ENCODE measurements at regions not wholly inside any gene's neighbourhood (a gene's known extent, or its start where the extent isn't known, plus 50 kb on each side); places are given as distances from the start of the nearest gene placed in this dataset.

DNA sequence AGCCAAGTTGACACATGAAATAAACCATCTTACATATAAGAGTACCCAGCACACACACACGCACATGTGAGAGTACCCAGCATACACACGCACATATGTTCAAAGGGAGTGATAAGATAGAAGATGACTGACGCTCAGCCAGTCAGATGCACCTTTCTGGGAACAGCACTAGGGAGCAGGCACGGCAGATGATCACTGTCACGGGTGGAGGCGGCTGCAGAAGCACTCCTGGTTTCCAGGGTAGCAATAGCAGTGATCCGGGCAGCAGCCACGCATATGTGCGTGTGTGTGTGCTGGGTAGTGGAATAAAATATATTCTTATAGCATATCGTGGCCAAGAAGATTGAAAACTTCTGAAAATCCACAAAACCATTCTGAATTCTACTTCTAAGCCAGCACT is 85.8 kb upstream of the NAMPT start:
- H3K4me3 Mint-ChIP-seq (ENCODE audit: low read depth, unreplicated experiment): no peak overlapping the region
- peaks cover 9% of the 10 kb centered on the region for H3K4me1 Mint-ChIP-seq (ENCODE audit: low read depth, unreplicated experiment)
- H3K27me3 Mint-ChIP-seq (ENCODE audit: unreplicated experiment): no peaks in the 10 kb centered on the region
- TF ChIP-seq, protein P1, sequence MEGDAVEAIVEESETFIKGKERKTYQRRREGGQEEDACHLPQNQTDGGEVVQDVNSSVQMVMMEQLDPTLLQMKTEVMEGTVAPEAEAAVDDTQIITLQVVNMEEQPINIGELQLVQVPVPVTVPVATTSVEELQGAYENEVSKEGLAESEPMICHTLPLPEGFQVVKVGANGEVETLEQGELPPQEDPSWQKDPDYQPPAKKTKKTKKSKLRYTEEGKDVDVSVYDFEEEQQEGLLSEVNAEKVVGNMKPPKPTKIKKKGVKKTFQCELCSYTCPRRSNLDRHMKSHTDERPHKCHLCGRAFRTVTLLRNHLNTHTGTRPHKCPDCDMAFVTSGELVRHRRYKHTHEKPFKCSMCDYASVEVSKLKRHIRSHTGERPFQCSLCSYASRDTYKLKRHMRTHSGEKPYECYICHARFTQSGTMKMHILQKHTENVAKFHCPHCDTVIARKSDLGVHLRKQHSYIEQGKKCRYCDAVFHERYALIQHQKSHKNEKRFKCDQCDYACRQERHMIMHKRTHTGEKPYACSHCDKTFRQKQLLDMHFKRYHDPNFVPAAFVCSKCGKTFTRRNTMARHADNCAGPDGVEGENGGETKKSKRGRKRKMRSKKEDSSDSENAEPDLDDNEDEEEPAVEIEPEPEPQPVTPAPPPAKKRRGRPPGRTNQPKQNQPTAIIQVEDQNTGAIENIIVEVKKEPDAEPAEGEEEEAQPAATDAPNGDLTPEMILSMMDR (IDR thresholded peaks at IDR 0.05; ENCODE audit: unreplicated experiment): no peak
- H3K9me3 Mint-ChIP-seq (ENCODE audit: low read depth, unreplicated experiment): no peaks in the 10 kb centered on the region
- peaks cover 3% of the 10 kb centered on the region for H3K36me3 Mint-ChIP-seq (ENCODE audit: insufficient read depth, unreplicated experiment)
- DNase-seq: no peak
- H3K27ac Mint-ChIP-seq (ENCODE audit: unreplicated experiment): no peak overlapping the region
- intact Hi-C loops (cut with micrococcal nuclease; ENCODE audit: unreplicated experiment): no loop called here
- BruUV-seq (replicated peaks): no TSS peak
- CTCF ChIA-PET: no interaction called here

DNA sequence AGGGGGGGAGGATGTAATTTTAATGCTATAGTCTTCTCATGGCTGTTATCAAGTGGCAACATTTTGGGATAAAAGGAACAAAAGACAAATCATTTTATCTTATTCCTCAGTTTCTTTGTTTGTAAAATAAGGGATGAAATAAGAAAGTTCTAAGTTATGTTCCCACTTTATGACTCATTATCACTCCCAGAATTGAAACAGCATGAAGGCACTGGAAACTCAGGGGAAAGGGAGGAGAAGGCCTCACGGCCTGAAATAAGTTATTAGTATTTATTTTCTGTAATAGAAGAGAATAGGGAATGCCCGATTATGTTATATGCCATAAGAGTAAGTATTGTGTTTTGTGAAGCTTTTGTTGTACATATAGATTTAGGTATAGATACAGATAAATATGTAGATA is 85.0 kb upstream of the NAMPT start:
- H3K4me3 Mint-ChIP-seq (ENCODE audit: low read depth, unreplicated experiment): no peak overlapping the region
- peaks cover 10% of the 10 kb centered on the region for H3K36me3 Mint-ChIP-seq (ENCODE audit: insufficient read depth, unreplicated experiment)
- no TSS peak for BruUV-seq (replicated peaks)
- CTCF ChIA-PET: no interaction called here
- no peak for DNase-seq
- intact Hi-C loops (cut with micrococcal nuclease; ENCODE audit: unreplicated experiment): loop anchor here (5.0 kb wide), 1 partner anchor 47 kb away; no protein-coding TSS in a partner anchor
- H3K4me1 Mint-ChIP-seq (ENCODE audit: low read depth, unreplicated experiment): peaks cover 16% of the 10 kb centered on the region
- no peaks in the 10 kb centered on the region for H3K9me3 Mint-ChIP-seq (ENCODE audit: low read depth, unreplicated experiment)
- no peak overlapping the region for H3K27ac Mint-ChIP-seq (ENCODE audit: unreplicated experiment)
- TF ChIP-seq, protein P1 (IDR thresholded peaks at IDR 0.05; ENCODE audit: unreplicated experiment): no peak
- H3K27me3 Mint-ChIP-seq (ENCODE audit: unreplicated experiment): no peaks in the 10 kb centered on the region

DNA sequence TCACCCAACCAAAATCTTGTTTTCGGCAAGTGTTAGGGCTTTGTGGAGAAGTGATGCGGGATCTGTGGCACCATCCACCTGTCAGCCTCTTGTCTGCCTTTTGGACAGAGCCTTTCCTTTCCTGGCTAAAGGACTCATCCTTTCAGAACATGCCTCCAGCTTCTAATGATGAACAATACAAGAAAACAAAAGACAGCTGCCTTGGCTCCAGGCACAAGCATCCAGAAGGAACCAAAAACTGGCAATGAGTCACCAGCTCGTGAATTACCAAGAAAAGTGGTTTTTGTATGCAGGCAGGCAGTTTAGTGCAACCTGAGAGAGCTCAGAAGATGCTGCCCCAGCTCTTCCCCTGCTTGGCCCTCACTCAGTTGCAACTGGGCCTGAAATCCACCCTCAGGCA is 84.6 kb upstream of the NAMPT start:
- no peak for DNase-seq
- CTCF ChIA-PET: no interaction called here
- TF ChIP-seq, protein P1 (IDR thresholded peaks at IDR 0.05; ENCODE audit: unreplicated experiment): no peak
- intact Hi-C loops (cut with micrococcal nuclease; ENCODE audit: unreplicated experiment): loop anchor here (5.0 kb wide), 1 partner anchor 48 kb away; no protein-coding TSS in a partner anchor
- Mint-ChIP-seq H3K36me3 (ENCODE audit: insufficient read depth, unreplicated experiment) (peaks cover 10% of the 10 kb centered on the region), H3K9me3 (ENCODE audit: low read depth, unreplicated experiment) (no peaks in the 10 kb centered on the region), H3K27me3 (ENCODE audit: unreplicated experiment) (no peaks in the 10 kb centered on the region), H3K4me3 (ENCODE audit: low read depth, unreplicated experiment) (no peak overlapping the region), H3K4me1 (ENCODE audit: low read depth, unreplicated experiment) (peaks cover 21% of the 10 kb centered on the region), H3K27ac (ENCODE audit: unreplicated experiment) (no peak overlapping the region)
- BruUV-seq (replicated peaks): no TSS peak

DNA sequence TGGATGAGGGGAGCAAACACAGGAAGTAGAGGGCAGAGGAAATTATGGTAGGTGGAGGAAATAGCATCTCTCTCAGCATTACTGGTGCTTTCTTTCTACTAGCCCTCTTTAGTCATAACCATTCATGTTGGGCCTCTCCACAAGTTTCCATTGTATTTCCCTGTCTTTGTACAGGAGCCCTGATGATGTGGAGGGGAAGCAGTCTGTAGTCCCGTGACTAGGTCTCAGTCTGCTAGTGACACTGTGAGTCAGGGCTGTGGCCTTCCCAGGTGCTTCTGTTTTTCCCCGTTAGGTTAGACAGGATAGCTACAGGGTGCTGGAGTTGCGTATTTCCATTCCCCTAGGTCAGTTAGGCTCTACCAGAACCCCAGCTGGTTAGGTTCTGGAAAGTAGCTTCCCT is 82.9 kb upstream of the NAMPT start:
- intact Hi-C loops (cut with micrococcal nuclease; ENCODE audit: unreplicated experiment): loop anchor here (5.0 kb wide), 1 partner anchor 50 kb away; no protein-coding TSS in a partner anchor
- CTCF ChIA-PET: no interaction called here
- no TSS peak for BruUV-seq (replicated peaks)
- no peak for DNase-seq
- H3K36me3 Mint-ChIP-seq (ENCODE audit: insufficient read depth, unreplicated experiment): peaks cover 10% of the 10 kb centered on the region
- H3K4me1 Mint-ChIP-seq (ENCODE audit: low read depth, unreplicated experiment): peaks cover 28% of the 10 kb centered on the region
- no peaks in the 10 kb centered on the region for H3K27me3 Mint-ChIP-seq (ENCODE audit: unreplicated experiment)
- no peaks in the 10 kb centered on the region for H3K9me3 Mint-ChIP-seq (ENCODE audit: low read depth, unreplicated experiment)
- TF ChIP-seq, protein P1 (IDR thresholded peaks at IDR 0.05; ENCODE audit: unreplicated experiment): no peak
- no peak overlapping the region for H3K27ac Mint-ChIP-seq (ENCODE audit: unreplicated experiment)
- H3K4me3 Mint-ChIP-seq (ENCODE audit: low read depth, unreplicated experiment): no peak overlapping the region

Data from Calu3 (cell line).